ENCODE measurements at regions not wholly inside any gene's neighbourhood (a gene's known extent, or its start where the extent isn't known, plus 50 kb on each side); places are given as distances from the start of the nearest gene placed in this dataset.

DNA sequence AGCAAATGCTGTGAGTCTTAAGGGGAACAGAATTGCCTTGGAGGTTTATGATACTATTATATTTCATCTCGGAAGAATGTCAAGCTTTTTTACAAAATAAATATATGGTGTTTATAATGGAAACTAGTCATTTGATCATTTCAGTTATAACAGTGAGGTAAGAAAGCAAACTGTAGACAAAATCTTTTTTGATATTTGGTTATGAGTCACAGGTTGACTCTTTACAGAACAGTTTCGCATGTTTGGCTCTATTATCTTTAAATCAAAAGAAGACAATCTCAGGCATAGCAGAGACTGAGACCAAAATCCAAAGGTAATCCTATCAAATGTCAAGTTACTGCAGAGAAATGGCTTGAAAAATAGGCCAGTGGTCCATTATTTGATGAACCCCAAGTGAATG, 490.9 kb upstream of the MDFIC2 start:
- TF ChIP-seq, protein P1, sequence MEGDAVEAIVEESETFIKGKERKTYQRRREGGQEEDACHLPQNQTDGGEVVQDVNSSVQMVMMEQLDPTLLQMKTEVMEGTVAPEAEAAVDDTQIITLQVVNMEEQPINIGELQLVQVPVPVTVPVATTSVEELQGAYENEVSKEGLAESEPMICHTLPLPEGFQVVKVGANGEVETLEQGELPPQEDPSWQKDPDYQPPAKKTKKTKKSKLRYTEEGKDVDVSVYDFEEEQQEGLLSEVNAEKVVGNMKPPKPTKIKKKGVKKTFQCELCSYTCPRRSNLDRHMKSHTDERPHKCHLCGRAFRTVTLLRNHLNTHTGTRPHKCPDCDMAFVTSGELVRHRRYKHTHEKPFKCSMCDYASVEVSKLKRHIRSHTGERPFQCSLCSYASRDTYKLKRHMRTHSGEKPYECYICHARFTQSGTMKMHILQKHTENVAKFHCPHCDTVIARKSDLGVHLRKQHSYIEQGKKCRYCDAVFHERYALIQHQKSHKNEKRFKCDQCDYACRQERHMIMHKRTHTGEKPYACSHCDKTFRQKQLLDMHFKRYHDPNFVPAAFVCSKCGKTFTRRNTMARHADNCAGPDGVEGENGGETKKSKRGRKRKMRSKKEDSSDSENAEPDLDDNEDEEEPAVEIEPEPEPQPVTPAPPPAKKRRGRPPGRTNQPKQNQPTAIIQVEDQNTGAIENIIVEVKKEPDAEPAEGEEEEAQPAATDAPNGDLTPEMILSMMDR (IDR thresholded peaks at IDR 0.05; ENCODE audit: control extremely low read depth, extremely low read depth), result no peak
- WGBS, 2 donors, result 49 to 62% methylated on average over 2 of the region's 2 CpGs

DNA sequence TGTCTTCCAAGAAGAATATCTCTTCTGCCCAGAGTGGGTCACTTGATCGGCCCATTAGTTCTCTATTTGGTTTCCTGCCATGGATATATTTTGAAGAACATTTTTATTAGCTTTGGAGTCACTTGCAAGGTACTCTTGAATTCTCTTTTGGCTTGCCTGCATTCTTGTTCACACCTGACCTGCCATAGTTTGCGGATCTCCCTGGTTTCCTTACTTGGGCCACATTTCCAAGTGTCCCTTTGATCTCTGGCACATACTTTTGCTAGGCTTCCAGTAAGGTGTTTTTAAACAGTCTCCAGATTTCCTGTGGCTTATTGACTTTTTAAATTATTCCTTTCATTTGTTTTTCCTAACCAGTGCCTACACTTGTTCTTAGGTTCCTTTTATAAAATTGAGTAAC, 488.5 kb upstream of the MDFIC2 start:
- H3K4me1 ChIP-seq (ENCODE audit: control insufficient read depth in 5 of 5, insufficient read depth in 5 of 5, low read length in 5 of 5), result no peaks in the 10 kb centered on the region
- H3K36me3 ChIP-seq (ENCODE audit: control insufficient read depth in 4 of 4, insufficient read depth in 4 of 4, low read length in 4 of 4), result no peaks in the 10 kb centered on the region
- H3K27ac ChIP-seq (ENCODE audit: low read depth in 1 of 2, low read length in 1 of 2), result no peak overlapping the region
- H3K9ac ChIP-seq (ENCODE audit: insufficient read depth in 1 of 2, low read length in 2 of 2), result no peak overlapping the region
- 54 to 64% methylated on average over 2 of the region's 2 CpGs for WGBS, 2 donors
- DNase-seq (peak; percentile 14 to 68 (median 17)), ATAC-seq (ENCODE audit: insufficient read depth, low FRiP score) (no peak)
- TF ChIP-seq, protein P1 (IDR thresholded peaks at IDR 0.05; ENCODE audit: control extremely low read depth, extremely low read depth), result no peak
- no peak overlapping the region for H3K4me3 ChIP-seq
- peaks cover 0 to 2% (median 0%) of the 10 kb centered on the region in 4 donors for H3K9me3 ChIP-seq (ENCODE audit: control insufficient read depth in 4 of 4, insufficient read depth in 3 of 4, low read length in 3 of 4)
- no peaks in the 10 kb centered on the region for H3K27me3 ChIP-seq (ENCODE audit: control insufficient read depth in 3 of 3, insufficient read depth in 3 of 3, low read length in 2 of 3)

More for the DNA sequence above, 490.9 kb upstream of the MDFIC2 start:
- Histone ChIP-seq H3K4me1 (ENCODE audit: control insufficient read depth in 5 of 5, insufficient read depth in 5 of 5, low read length in 5 of 5) (peaks cover 0 to 2% (median 0%) of the 10 kb centered on the region in 5 donors), H3K9ac (ENCODE audit: insufficient read depth in 1 of 2, low read length in 2 of 2) (no peak overlapping the region), H3K4me3 (no peak overlapping the region), H3K9me3 (ENCODE audit: control insufficient read depth in 4 of 4, insufficient read depth in 3 of 4, low read length in 3 of 4) (peaks cover 0 to 2% (median 0%) of the 10 kb centered on the region in 4 donors), H3K27ac (ENCODE audit: low read depth in 1 of 2, low read length in 1 of 2) (no peak overlapping the region), H3K27me3 (ENCODE audit: control insufficient read depth in 3 of 3, insufficient read depth in 3 of 3, low read length in 2 of 3) (no peaks in the 10 kb centered on the region), H3K36me3 (ENCODE audit: control insufficient read depth in 4 of 4, insufficient read depth in 4 of 4, low read length in 4 of 4) (no peaks in the 10 kb centered on the region)
- no peak for ATAC-seq (ENCODE audit: insufficient read depth, low FRiP score)
- DNase-seq, result no peak

DNA sequence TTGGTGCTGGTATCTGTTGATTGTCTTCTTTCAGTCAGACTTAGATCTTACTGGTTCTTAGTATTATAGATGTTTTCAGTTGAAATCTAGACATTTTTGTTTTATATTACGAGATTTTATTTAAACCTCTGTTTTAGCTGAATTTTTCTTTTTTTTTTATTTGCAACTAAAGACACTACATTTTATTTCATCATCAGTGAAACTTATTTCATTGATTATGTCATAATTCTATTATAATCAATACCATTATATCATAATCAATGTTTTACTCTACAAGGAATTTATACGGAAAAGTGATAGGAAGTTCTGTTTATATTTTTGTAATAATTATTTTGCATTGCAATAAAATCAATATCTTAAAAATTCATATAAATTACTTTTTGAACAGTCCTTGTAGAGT, 477.4 kb upstream of the MDFIC2 start:
- Histone ChIP-seq H3K27ac (ENCODE audit: low read depth in 1 of 2, low read length in 1 of 2) (no peak overlapping the region), H3K4me3 (no peak overlapping the region), H3K4me1 (ENCODE audit: control insufficient read depth in 5 of 5, insufficient read depth in 5 of 5, low read length in 5 of 5) (no peaks in the 10 kb centered on the region), H3K9ac (ENCODE audit: insufficient read depth in 1 of 2, low read length in 2 of 2) (no peak overlapping the region), H3K9me3 (ENCODE audit: control insufficient read depth in 4 of 4, insufficient read depth in 3 of 4, low read length in 3 of 4) (no peaks in the 10 kb centered on the region), H3K36me3 (ENCODE audit: control insufficient read depth in 4 of 4, insufficient read depth in 4 of 4, low read length in 4 of 4) (no peaks in the 10 kb centered on the region), H3K27me3 (ENCODE audit: control insufficient read depth in 3 of 3, insufficient read depth in 3 of 3, low read length in 2 of 3) (no peaks in the 10 kb centered on the region)
- WGBS, 2 donors, result 95 to 97% methylated on average over 2 of the region's 2 CpGs
- ATAC-seq (ENCODE audit: insufficient read depth, low FRiP score) (no peak), DNase-seq (no peak)
- TF ChIP-seq, protein P1 (IDR thresholded peaks at IDR 0.05; ENCODE audit: control extremely low read depth, extremely low read depth), result no peak

DNA sequence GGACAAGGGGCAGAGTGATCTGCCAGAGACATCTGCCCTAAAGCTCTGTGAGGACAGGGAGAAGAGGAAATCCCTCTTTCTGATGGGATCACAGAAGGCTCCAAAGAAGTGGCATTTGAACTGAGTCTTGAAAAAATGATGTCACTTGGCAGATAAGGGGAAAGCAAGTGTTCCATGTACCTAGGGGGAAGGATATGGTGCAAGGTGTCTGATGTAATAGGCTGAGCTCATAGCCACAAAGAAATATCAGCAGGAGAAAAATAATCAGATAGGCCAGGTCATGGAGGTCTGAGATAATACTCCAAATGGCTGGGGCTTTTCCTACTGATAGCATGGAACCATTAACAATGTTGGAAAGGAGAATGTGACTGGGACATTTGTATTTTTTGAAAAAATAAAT, 468.4 kb upstream of the MDFIC2 start:
- no peaks in the 10 kb centered on the region for H3K4me1 ChIP-seq (ENCODE audit: control insufficient read depth in 5 of 5, insufficient read depth in 5 of 5, low read length in 5 of 5)
- DNase-seq (no peak), ATAC-seq (ENCODE audit: insufficient read depth, low FRiP score) (no peak)
- H3K9ac ChIP-seq (ENCODE audit: insufficient read depth in 1 of 2, low read length in 2 of 2), result no peak overlapping the region
- H3K9me3 ChIP-seq (ENCODE audit: control insufficient read depth in 4 of 4, insufficient read depth in 3 of 4, low read length in 3 of 4), result peaks cover 0 to 2% (median 0%) of the 10 kb centered on the region in 4 donors
- TF ChIP-seq, protein P1 (IDR thresholded peaks at IDR 0.05; ENCODE audit: control extremely low read depth, extremely low read depth), result no peak
- no peaks in the 10 kb centered on the region for H3K36me3 ChIP-seq (ENCODE audit: control insufficient read depth in 4 of 4, insufficient read depth in 4 of 4, low read length in 4 of 4)
- no peak overlapping the region for H3K4me3 ChIP-seq
- no peaks in the 10 kb centered on the region for H3K27me3 ChIP-seq (ENCODE audit: control insufficient read depth in 3 of 3, insufficient read depth in 3 of 3, low read length in 2 of 3)
- H3K27ac ChIP-seq (ENCODE audit: low read depth in 1 of 2, low read length in 1 of 2), result no peak overlapping the region

Data from lung (tissue), 11 donors.